Chondrocyte (in vitro differentiated cells): ENCODE measurements at regions not wholly inside any gene's neighbourhood (a gene's known extent, or its start where the extent isn't known, plus 50 kb on each side); places are given as distances from the start of the nearest gene placed in this dataset.
"Not testable (repeated sequence)": the region's sequence is repeated elsewhere in the genome, so short reads cannot be mapped to it uniquely, and the experiment has no call there.

Experiments
- DNase-seq: peaks from one replicate; pipeline ENCODE4 v3.0.0; 2021; ENCODE audit warnings: mixed read lengths, low spot score
- H3K27ac Mint-ChIP-seq: one replicate; pipeline ENCODE4 v1.8.0; 2021; ENCODE audit warnings: mild to moderate bottlenecking, moderate library complexity, mixed read lengths; ENCODE audit not compliant: unreplicated experiment
- H3K27me3 Mint-ChIP-seq: 2 replicates; pipeline ENCODE4 v1.8.0; 2021; ENCODE audit warnings: low read depth, mixed read lengths
- H3K36me3 Mint-ChIP-seq: 2 replicates; pipeline ENCODE4 v1.8.0; 2021; ENCODE audit warnings: low read depth, mixed read lengths
- H3K4me1 Mint-ChIP-seq: 2 replicates; pipeline ENCODE4 v1.8.0; 2021; ENCODE audit warnings: low read depth, mild to moderate bottlenecking, mixed read lengths
- H3K4me3 Mint-ChIP-seq: one replicate; pipeline ENCODE4 v1.8.0; 2021; ENCODE audit warnings: mild to moderate bottlenecking, moderate library complexity, mixed read lengths; ENCODE audit not compliant: unreplicated experiment
- H3K9me3 Mint-ChIP-seq: 2 replicates; pipeline ENCODE4 v1.8.0; 2021; ENCODE audit warnings: low read depth, mixed read lengths
- CTCF ChIP-seq: fragments of 200-600 bp; sonication (generic); IDR thresholded peaks from 2 replicates; pipeline ENCODE4 v1.5.0; 2021; ENCODE audit warnings: antibody characterized with exemption, mild to moderate bottlenecking, moderate library complexity

GRCh38 chr1:112855152-112855828 is 100.7 kb downstream of the SLC16A1 start:
- Mint-ChIP-seq H3K4me3 (no peak overlapping the region), H3K27ac (no peak overlapping the region), H3K4me1 (peaks cover 3% of the 10 kb centered on the region), H3K36me3 (no peaks in the 10 kb centered on the region), H3K9me3 (no peaks in the 10 kb centered on the region), H3K27me3 (no peaks in the 10 kb centered on the region)
- no peak for DNase-seq
- TF ChIP-seq CTCF: no peak

- not testable (repeated sequence) for H3K4me3 Mint-ChIP-seq, H3K27ac Mint-ChIP-seq, H3K36me3 Mint-ChIP-seq, H3K9me3 Mint-ChIP-seq, DNase-seq, H3K27me3 Mint-ChIP-seq
- peaks cover 10% of the 10 kb centered on the region for H3K4me1 Mint-ChIP-seq
Measured at GRCh38 chr1:112854368-112854984, 101.5 kb downstream of the SLC16A1 start.

- H3K27ac Mint-ChIP-seq, H3K4me3 Mint-ChIP-seq, DNase-seq, H3K27me3 Mint-ChIP-seq, H3K9me3 Mint-ChIP-seq, H3K36me3 Mint-ChIP-seq: not testable (repeated sequence)
- H3K4me1 Mint-ChIP-seq: peaks cover 10% of the 10 kb centered on the region
Measured at GRCh38 chr1:112853915-112854314, 102.1 kb downstream of the SLC16A1 start.

- Mint-ChIP-seq H3K4me3 (no peak overlapping the region), H3K27ac (no peak overlapping the region), H3K9me3 (no peaks in the 10 kb centered on the region), H3K36me3 (no peaks in the 10 kb centered on the region), H3K27me3 (no peaks in the 10 kb centered on the region), H3K4me1 (peaks cover 10% of the 10 kb centered on the region)
- no peak for TF ChIP-seq CTCF
- no peak for DNase-seq
Measured at GRCh38 chr1:112852934-112853333, 103.1 kb downstream of the SLC16A1 start.

- no peaks in the 10 kb centered on the region for H3K27me3 Mint-ChIP-seq
- no peaks in the 10 kb centered on the region for H3K9me3 Mint-ChIP-seq
- H3K27ac Mint-ChIP-seq: no peak overlapping the region
- H3K4me1 Mint-ChIP-seq: peaks cover 10% of the 10 kb centered on the region
- TF ChIP-seq CTCF: no peak
- H3K4me3 Mint-ChIP-seq: no peak overlapping the region
- peak; percentile 14 for DNase-seq
- no peaks in the 10 kb centered on the region for H3K36me3 Mint-ChIP-seq
Measured at GRCh38 chr1:112852276-112852675, 103.7 kb downstream of the SLC16A1 start.

GRCh38 chr1:112850034-112850757 is 105.8 kb downstream of the SLC16A1 start:
- H3K27me3 Mint-ChIP-seq: no peaks in the 10 kb centered on the region
- no peaks in the 10 kb centered on the region for H3K9me3 Mint-ChIP-seq
- no peak for DNase-seq
- TF ChIP-seq CTCF: no peak
- H3K27ac Mint-ChIP-seq: no peak overlapping the region
- peaks cover 10% of the 10 kb centered on the region for H3K4me1 Mint-ChIP-seq
- H3K36me3 Mint-ChIP-seq: no peaks in the 10 kb centered on the region
- H3K4me3 Mint-ChIP-seq: peak overlapping the region; percentile 88
